Stromal cell of bone marrow (primary cell): ENCODE measurements at regions not wholly inside any gene's neighbourhood (a gene's known extent, or its start where the extent isn't known, plus 50 kb on each side); places are given as distances from the start of the nearest gene placed in this dataset.

Experiments used
- DNase-seq: peaks from one replicate; pipeline ENCODE4 v3.0.0-alpha.2; 2012; ENCODE audit warnings: low read depth

- no peak for DNase-seq
Observed at GRCh38 chr22:48653306-48653705, 1174.4 kb downstream of the BRD1 start.

GRCh38 chr22:48652796-48653195 lies 1174.9 kb downstream of the BRD1 start:
- DNase-seq: no peak

- DNase-seq: no peak
Observed at GRCh38 chr22:48651981-48652538, 1175.6 kb downstream of the BRD1 start.

- DNase-seq: no peak
Observed at GRCh38 chr22:48651036-48651890, 1176.4 kb downstream of the BRD1 start.

GRCh38 chr22:48650323-48651035 lies 1177.2 kb downstream of the BRD1 start:
- no peak for DNase-seq

- no peak for DNase-seq
Observed at GRCh38 chr22:48649466-48649865, 1178.2 kb downstream of the BRD1 start.

- DNase-seq: no peak
Observed at GRCh38 chr22:48649031-48649430, 1178.6 kb downstream of the BRD1 start.

GRCh38 chr22:48647606-48648515 lies 1179.8 kb downstream of the BRD1 start:
- no peak for DNase-seq

- no peak for DNase-seq
Observed at GRCh38 chr22:48647051-48647450, 1180.6 kb downstream of the BRD1 start.

- no peak for DNase-seq
Observed at GRCh38 chr22:48646216-48646925, 1181.3 kb downstream of the BRD1 start.

GRCh38 chr22:48645766-48646165 lies 1181.9 kb downstream of the BRD1 start:
- DNase-seq: no peak

GRCh38 chr22:48644997-48645396 lies 1182.7 kb downstream of the BRD1 start:
- DNase-seq: no peak

- DNase-seq: no peak
Observed at GRCh38 chr22:48644108-48644507, 1183.6 kb downstream of the BRD1 start.

- no peak for DNase-seq
Observed at GRCh38 chr22:48643066-48643731, 1184.5 kb downstream of the BRD1 start.

- DNase-seq: no peak
Observed at GRCh38 chr22:48642550-48642949, 1185.1 kb downstream of the BRD1 start.

GRCh38 chr22:48641906-48642475 lies 1185.7 kb downstream of the BRD1 start:
- DNase-seq: no peak

GRCh38 chr22:48640890-48641841 lies 1186.5 kb downstream of the BRD1 start:
- no peak for DNase-seq

GRCh38 chr22:48639896-48640748 lies 1187.6 kb downstream of the BRD1 start:
- no peak for DNase-seq
